ENCODE measurements at regions not wholly inside any gene's neighbourhood (a gene's known extent, or its start where the extent isn't known, plus 50 kb on each side); places are given as distances from the start of the nearest gene placed in this dataset.

GRCh38 chr2:120410487-120410886 lies 64.6 kb downstream of the INHBB start:
- Histone ChIP-seq H4K20me1 (ENCODE audit: control insufficient read depth, insufficient read depth, low read depth, low read length) (no peaks in the 10 kb centered on the region), H3K27me3 (ENCODE audit: control insufficient read depth, low read length) (no peaks in the 10 kb centered on the region), H3K27ac (ENCODE audit: low read depth, low read length) (no peak overlapping the region), H3K4me3 (ENCODE audit: low read length) (no peak overlapping the region), H3K9me3 (ENCODE audit: control insufficient read depth, insufficient read depth, low read length) (peaks cover 4% of the 10 kb centered on the region), H3F3A (ENCODE audit: control insufficient read depth, insufficient read depth) (no peaks in the 10 kb centered on the region), H3K9me2 (replicated peaks; ENCODE audit: control insufficient read depth, low read length) (no peaks in the 10 kb centered on the region), H3K4me1 (ENCODE audit: control insufficient read depth, low read length) (no peaks in the 10 kb centered on the region), H3K79me2 (ENCODE audit: control insufficient read depth, low read length) (no peaks in the 10 kb centered on the region), H3K36me3 (ENCODE audit: control insufficient read depth, low read length) (no peaks in the 10 kb centered on the region), H3K4me2 (ENCODE audit: low read length) (no peak overlapping the region)
- TF ChIP-seq CTCF (IDR thresholded peaks at IDR 0.05; ENCODE audit: low read depth, low read length, poor library complexity, severe bottlenecking) (no peak), EZH2phosphoT487 (IDR thresholded peaks at IDR 0.05; ENCODE audit: borderline replicate concordance, low read length) (no peak)

GRCh38 chr2:120415060-120415459 lies 69.1 kb downstream of the INHBB start:
- Histone ChIP-seq H3K9me2 (replicated peaks; ENCODE audit: control insufficient read depth, low read length) (no peaks in the 10 kb centered on the region), H3K36me3 (ENCODE audit: control insufficient read depth, low read length) (no peaks in the 10 kb centered on the region), H3K27ac (ENCODE audit: low read depth, low read length) (no peak overlapping the region), H4K20me1 (ENCODE audit: control insufficient read depth, insufficient read depth, low read depth, low read length) (no peaks in the 10 kb centered on the region), H3K4me3 (ENCODE audit: low read length) (no peak overlapping the region), H3K27me3 (ENCODE audit: control insufficient read depth, low read length) (no peaks in the 10 kb centered on the region), H3K79me2 (ENCODE audit: control insufficient read depth, low read length) (no peaks in the 10 kb centered on the region), H3K4me2 (ENCODE audit: low read length) (no peak overlapping the region), H3F3A (ENCODE audit: control insufficient read depth, insufficient read depth) (no peaks in the 10 kb centered on the region), H3K4me1 (ENCODE audit: control insufficient read depth, low read length) (no peaks in the 10 kb centered on the region), H3K9me3 (ENCODE audit: control insufficient read depth, insufficient read depth, low read length) (peaks cover under 1% of the 10 kb centered on the region)
- TF ChIP-seq CTCF (IDR thresholded peaks at IDR 0.05; ENCODE audit: low read depth, low read length, poor library complexity, severe bottlenecking) (no peak), EZH2phosphoT487 (IDR thresholded peaks at IDR 0.05; ENCODE audit: borderline replicate concordance, low read length) (no peak)

- H3K79me2 ChIP-seq (ENCODE audit: control insufficient read depth, low read length) = no peaks in the 10 kb centered on the region
- TF ChIP-seq EZH2phosphoT487 (IDR thresholded peaks at IDR 0.05; ENCODE audit: borderline replicate concordance, low read length) = no peak
- TF ChIP-seq CTCF (IDR thresholded peaks at IDR 0.05; ENCODE audit: low read depth, low read length, poor library complexity, severe bottlenecking) = no peak
- H3K4me3 ChIP-seq (ENCODE audit: low read length) = no peak overlapping the region
- no peaks in the 10 kb centered on the region for H3K27me3 ChIP-seq (ENCODE audit: control insufficient read depth, low read length)
- H3K4me1 ChIP-seq (ENCODE audit: control insufficient read depth, low read length) = no peaks in the 10 kb centered on the region
- no peaks in the 10 kb centered on the region for H3K9me3 ChIP-seq (ENCODE audit: control insufficient read depth, insufficient read depth, low read length)
- no peak overlapping the region for H3K27ac ChIP-seq (ENCODE audit: low read depth, low read length)
- no peaks in the 10 kb centered on the region for H3F3A ChIP-seq (ENCODE audit: control insufficient read depth, insufficient read depth)
- no peak overlapping the region for H3K4me2 ChIP-seq (ENCODE audit: low read length)
- no peaks in the 10 kb centered on the region for H4K20me1 ChIP-seq (ENCODE audit: control insufficient read depth, insufficient read depth, low read depth, low read length)
- H3K36me3 ChIP-seq (ENCODE audit: control insufficient read depth, low read length) = no peaks in the 10 kb centered on the region
- H3K9me2 ChIP-seq (replicated peaks; ENCODE audit: control insufficient read depth, low read length) = no peaks in the 10 kb centered on the region
These were observed 70.0 kb downstream of the INHBB start for GRCh38 chr2:120415728-120416509.
